Suprapubic skin (tissue), 4 donors: ENCODE measurements at regions not wholly inside any gene's neighbourhood (a gene's known extent, or its start where the extent isn't known, plus 50 kb on each side); places are given as distances from the start of the nearest gene placed in this dataset.

Experiments used
- DNase-seq, 2 donors: peaks; one replicate each; pipeline ENCODE4 v3.0.0-alpha.2; 2019; ENCODE audit warnings: low spot score in 2 of 2
- H3K27ac ChIP-seq: fragments of 200-600 bp; sonication (generic); one replicate; pipeline ENCODE4 v1.5.1; 2019
- H3K27me3 ChIP-seq: fragments of 200-600 bp; sonication (generic); one replicate; pipeline ENCODE4 v1.5.1; 2019
- H3K36me3 ChIP-seq: fragments of 200-600 bp; sonication (generic); one replicate; pipeline ENCODE4 v1.5.1; 2019
- H3K4me1 ChIP-seq: fragments of 200-600 bp; sonication (generic); one replicate; pipeline ENCODE4 v1.5.1; 2019
- H3K4me3 ChIP-seq: fragments of 200-600 bp; sonication (generic); one replicate; pipeline ENCODE4 v1.5.1; 2019; ENCODE audit warnings: mild to moderate bottlenecking
- H3K9me3 ChIP-seq: fragments of 200-600 bp; sonication (generic); one replicate; pipeline ENCODE4 v1.5.1; 2019
- CTCF ChIP-seq, 2 donors: fragments of 200-600 bp in 1 of 2; fragments of 450-650 bp in 1 of 2; sonication (generic) in 1 of 2; IDR thresholded peaks; one replicate each; pipeline ENCODE4 v1.5.1; 2016 to 2019; ENCODE audit warnings: antibody characterized with exemption in 2 of 2, mild to moderate bottlenecking in 1 of 2, moderate library complexity in 1 of 2
- EP300 ChIP-seq: sonication (generic); formaldehyde crosslinking; IDR thresholded peaks from one replicate; pipeline ENCODE4 v1.6.1; 2017; ENCODE audit warnings: antibody characterized with exemption
- POLR2A ChIP-seq, 2 donors: fragments of 450-650 bp; IDR thresholded peaks; one replicate each; pipeline ENCODE4 v1.6.1; 2017; ENCODE audit warnings: antibody characterized with exemption in 2 of 2, mild to moderate bottlenecking in 2 of 2, moderate library complexity in 2 of 2
- POLR2AphosphoS5 ChIP-seq, 3 donors: sonication (generic); formaldehyde crosslinking; IDR thresholded peaks; one replicate each; pipeline ENCODE4 v1.6.1; 2017; ENCODE audit warnings: antibody characterized with exemption in 3 of 3
- WGBS: methylation state at CpG from one replicate; pipeline ENCODE4 v1.1.5; 2018; 5-methylcytosine and 5-hydroxymethylcytosine counted together

GRCh38 chr6:90463359-90463758 is 123.5 kb downstream of the MAP3K7 start:
- 80% methylated on average over 3 of the region's 3 CpGs for WGBS
- no peaks in the 10 kb centered on the region for H3K27me3 ChIP-seq
- DNase-seq, result no peak

GRCh38 chr6:90462102-90462501 is 124.8 kb downstream of the MAP3K7 start:
- H3K4me3 ChIP-seq, result no peak overlapping the region
- peaks cover 14% of the 10 kb centered on the region for H3K4me1 ChIP-seq
- TF ChIP-seq CTCF (IDR thresholded peaks at IDR 0.05), result no peak
- no peak for TF ChIP-seq EP300
- no peak for TF ChIP-seq POLR2A (IDR thresholded peaks at IDR 0.05)
- H3K27me3 ChIP-seq, result no peaks in the 10 kb centered on the region
- WGBS, result 86% methylated on average over 2 of the region's 2 CpGs
- no peaks in the 10 kb centered on the region for H3K36me3 ChIP-seq
- H3K9me3 ChIP-seq, result no peaks in the 10 kb centered on the region
- no peak overlapping the region for H3K27ac ChIP-seq
- no peak for DNase-seq

More at GRCh38 chr6:90463359-90463758, 123.5 kb downstream of the MAP3K7 start:
- peaks cover 16% of the 10 kb centered on the region for H3K4me1 ChIP-seq
- H3K36me3 ChIP-seq, result no peaks in the 10 kb centered on the region
- no peak overlapping the region for H3K4me3 ChIP-seq
- H3K9me3 ChIP-seq, result no peaks in the 10 kb centered on the region
- no peak for TF ChIP-seq CTCF (IDR thresholded peaks at IDR 0.05)
- TF ChIP-seq POLR2A (IDR thresholded peaks at IDR 0.05), result no peak
- TF ChIP-seq POLR2AphosphoS5 (IDR thresholded peaks at IDR 0.05), result no peak
- no peak for TF ChIP-seq EP300
- H3K27ac ChIP-seq, result no peak overlapping the region

GRCh38 chr6:90461383-90461782 is 125.5 kb downstream of the MAP3K7 start:
- Histone ChIP-seq H3K9me3 (no peaks in the 10 kb centered on the region), H3K27me3 (no peaks in the 10 kb centered on the region), H3K27ac (no peak overlapping the region), H3K4me3 (no peak overlapping the region), H3K36me3 (no peaks in the 10 kb centered on the region), H3K4me1 (peaks cover 14% of the 10 kb centered on the region)
- 75% methylated on average over 3 of the region's 3 CpGs for WGBS
- DNase-seq, result no peak
- TF ChIP-seq CTCF (IDR thresholded peaks at IDR 0.05), result no peak
- no peak for TF ChIP-seq POLR2A (IDR thresholded peaks at IDR 0.05)
- TF ChIP-seq EP300, result no peak
- no peak for TF ChIP-seq POLR2AphosphoS5 (IDR thresholded peaks at IDR 0.05)

- no peak overlapping the region for H3K27ac ChIP-seq
- DNase-seq, result no peak
- H3K27me3 ChIP-seq, result no peaks in the 10 kb centered on the region
- peaks cover 14% of the 10 kb centered on the region for H3K4me1 ChIP-seq
- WGBS, result 88% methylated on average over 5 of the region's 5 CpGs
- no peaks in the 10 kb centered on the region for H3K9me3 ChIP-seq
- H3K4me3 ChIP-seq, result no peak overlapping the region
- H3K36me3 ChIP-seq, result no peaks in the 10 kb centered on the region
- TF ChIP-seq EP300 (no peak), CTCF (IDR thresholded peaks at IDR 0.05) (no peak), POLR2A (IDR thresholded peaks at IDR 0.05) (no peak), POLR2AphosphoS5 (IDR thresholded peaks at IDR 0.05) (no peak)
These were observed 126.8 kb downstream of the MAP3K7 start for GRCh38 chr6:90460051-90460450.

GRCh38 chr6:90459225-90459758 is 127.6 kb downstream of the MAP3K7 start:
- TF ChIP-seq POLR2A (IDR thresholded peaks at IDR 0.05), result no peak
- no peak for TF ChIP-seq EP300
- TF ChIP-seq CTCF (IDR thresholded peaks at IDR 0.05), result no peak
- TF ChIP-seq POLR2AphosphoS5 (IDR thresholded peaks at IDR 0.05), result no peak
- no peaks in the 10 kb centered on the region for H3K36me3 ChIP-seq
- no peak overlapping the region for H3K27ac ChIP-seq
- peaks cover 14% of the 10 kb centered on the region for H3K4me1 ChIP-seq
- H3K4me3 ChIP-seq, result no peak overlapping the region
- no peaks in the 10 kb centered on the region for H3K27me3 ChIP-seq
- H3K9me3 ChIP-seq, result no peaks in the 10 kb centered on the region
- no peak for DNase-seq
- 73% methylated on average over 3 of the region's 4 CpGs for WGBS
